HEK293T (cell line): ENCODE measurements at regions not wholly inside any gene's neighbourhood (a gene's known extent, or its start where the extent isn't known, plus 50 kb on each side); places are given as distances from the start of the nearest gene placed in this dataset.

Source experiments
- ARNT ChIP-seq: fragments of 450-650 bp; IDR thresholded peaks from 2 replicates; pipeline ENCODE4 v1.6.1; 2017; ENCODE audit warnings: mild to moderate bottlenecking
- BHLHE40 ChIP-seq: fragments of 450-650 bp; IDR thresholded peaks from 2 replicates; pipeline ENCODE4 v1.6.1; 2016; ENCODE audit warnings: mild to moderate bottlenecking, moderate library complexity, borderline replicate concordance
- CTBP1 ChIP-seq: fragments of 450-650 bp; IDR thresholded peaks from 2 replicates; pipeline ENCODE4 v1.6.1; 2016; ENCODE audit warnings: borderline replicate concordance
- FOXA1 ChIP-seq: fragments of 450-650 bp; IDR thresholded peaks from 2 replicates; pipeline ENCODE4 v1.6.1; 2016; ENCODE audit warnings: mild to moderate bottlenecking
- FOXK2 ChIP-seq: fragments of 450-650 bp; IDR thresholded peaks from 2 replicates; pipeline ENCODE4 v1.6.1; 2016; ENCODE audit warnings: mild to moderate bottlenecking
- HDGF ChIP-seq: fragments of 450-650 bp; IDR thresholded peaks from 2 replicates; pipeline ENCODE4 v1.6.1; 2017; ENCODE audit warnings: antibody characterized with exemption, borderline replicate concordance
- SP1 ChIP-seq: fragments of 450-650 bp; IDR thresholded peaks from 2 replicates; pipeline ENCODE4 v1.6.1; 2017
- SUZ12 ChIP-seq: fragments of 450-650 bp; IDR thresholded peaks from 2 replicates; pipeline ENCODE4 v1.6.1; 2016; ENCODE audit warnings: mild to moderate bottlenecking
- TARDBP ChIP-seq: fragments of 450-650 bp; IDR thresholded peaks from 2 replicates; pipeline ENCODE4 v1.6.1; 2016

- TF ChIP-seq HDGF (no peak), SUZ12 (no peak), TARDBP (no peak), BHLHE40 (no peak), CTBP1 (no peak), SP1 (no peak), ARNT (no peak), FOXK2 (no peak), FOXA1 (no peak)
Observed at GRCh38 chr18:27797484-27797883, 379.4 kb downstream of the CDH2 start.
